ENCODE measurements at regions not wholly inside any gene's neighbourhood (a gene's known extent, or its start where the extent isn't known, plus 50 kb on each side); places are given as distances from the start of the nearest gene placed in this dataset.

- TF ChIP-seq POLR2A (IDR thresholded peaks at IDR 0.05; ENCODE audit: low read length), result no peak
- TF ChIP-seq GATA1 (IDR thresholded peaks at IDR 0.05; ENCODE audit: low read depth, low read length), result no peak
These were observed 2026.5 kb downstream of the LRRC4C start for GRCh38 chr11:39432929-39433328.
